Caco-2 (cell line): ENCODE measurements at regions not wholly inside any gene's neighbourhood (a gene's known extent, or its start where the extent isn't known, plus 50 kb on each side); places are given as distances from the start of the nearest gene placed in this dataset.

ENCODE experiments used
- BruUV-seq: library from RNA; stranded (reverse); fragments of 400-500 nt; replicated peaks from 2 replicates; lab custom pipeline; 2021; lab: Mats Ljungman, UMichigan
- CTCF ChIA-PET: fragments of 300-600 bp; sonication (Branson Sonifier 250); formaldehyde crosslinking; loops from one replicate; lab custom pipeline; 2022; ENCODE audit warnings: antibody characterized with exemption; lab: Charles Lee
- POLR2A ChIA-PET: fragments of 300-600 bp; sonication (Branson Sonifier 250); formaldehyde crosslinking; loops from one replicate; lab custom pipeline; 2022; ENCODE audit warnings: antibody characterized with exemption; lab: Charles Lee
- DNase-seq, 2 experiments: peaks; one replicate each; pipeline versions ENCODE4 v3.0.0 to v3.0.0-alpha.2; 2020 to 2022
- H3K27me3 ChIP-seq: replicated peaks from 2 replicates; pipeline ENCODE4 v1.6.0; 2011; ENCODE audit warnings: low read length; ENCODE audit not compliant: control insufficient read depth, insufficient read depth
- H3K36me3 ChIP-seq: 2 replicates; pipeline ENCODE4 v1.5.1; 2011; ENCODE audit warnings: low read length; ENCODE audit not compliant: control insufficient read depth, insufficient read depth
- H3K4me1 ChIP-seq: fragments of 250-450 bp; sonication (Bioruptor Pico); 2 replicates; pipeline ENCODE4 v1.5.1; 2020; ENCODE audit warnings: mild to moderate bottlenecking
- H3K4me3 ChIP-seq: 2 replicates; pipeline ENCODE4 v1.5.1; 2011; ENCODE audit warnings: low read depth, mild to moderate bottlenecking, control low read depth, low read length
- H3K9me3 ChIP-seq: fragments of 250-450 bp; sonication (Bioruptor Pico); 2 replicates; pipeline ENCODE4 v1.5.1; 2020; ENCODE audit warnings: mild to moderate bottlenecking, moderate library complexity
- H3K27ac Mint-ChIP-seq: one replicate; pipeline ENCODE4 v1.8.0; 2022; ENCODE audit warnings: mixed read lengths; ENCODE audit not compliant: unreplicated experiment
- H3K27me3 Mint-ChIP-seq: one replicate; pipeline ENCODE4 v1.8.0; 2022; ENCODE audit warnings: mixed read lengths; ENCODE audit not compliant: insufficient read depth, unreplicated experiment
- H3K36me3 Mint-ChIP-seq: one replicate; pipeline ENCODE4 v1.8.0; 2022; ENCODE audit warnings: mild to moderate bottlenecking, mixed read lengths; ENCODE audit not compliant: insufficient read depth, unreplicated experiment
- H3K4me1 Mint-ChIP-seq: one replicate; pipeline ENCODE4 v1.8.0; 2022; ENCODE audit warnings: low read depth, mixed read lengths; ENCODE audit not compliant: unreplicated experiment
- H3K4me3 Mint-ChIP-seq: one replicate; pipeline ENCODE4 v1.8.0; 2022; ENCODE audit warnings: mild to moderate bottlenecking, moderate library complexity, mixed read lengths; ENCODE audit not compliant: unreplicated experiment
- H3K9me3 Mint-ChIP-seq: one replicate; pipeline ENCODE4 v1.8.0; 2022; ENCODE audit warnings: mixed read lengths; ENCODE audit not compliant: unreplicated experiment
- CTCF ChIP-seq, 2 experiments: fragments of 200-600 bp in 1 of 2; IDR thresholded peaks; 1 replicate in 1 of 2; 2 replicates in 1 of 2; pipeline versions ENCODE4 v1.5.1 to v1.8.0; 2011 to 2022; ENCODE audit warnings: antibody characterized with exemption in 1 of 2, control low read depth in 1 of 2, inconsistent platforms in 1 of 2, low read depth in 1 of 2, low read length in 1 of 2, mild to moderate bottlenecking in 1 of 2, moderate library complexity in 1 of 2; ENCODE audit not compliant: insufficient read depth in 1 of 2, severe bottlenecking in 1 of 2, unreplicated experiment in 1 of 2
- intact Hi-C: fragments of 100-400 bp; cut with micrococcal nuclease; formaldehyde crosslinking; loops from one replicate; pipeline ENCODE4 v1.10.0; 2022; ENCODE audit not compliant: unreplicated experiment

- BruUV-seq: no TSS peak
- H3K9me3 ChIP-seq: no peaks in the 10 kb centered on the region
- peak; percentile 87 to 90 for TF ChIP-seq CTCF (IDR thresholded peaks at IDR 0.05; ENCODE audit: insufficient read depth in 1 of 2, low read depth in 1 of 2, low read length in 1 of 2, severe bottlenecking in 1 of 2, unreplicated experiment in 1 of 2)
- H3K27me3 ChIP-seq: no peaks in the 10 kb centered on the region
- H3K4me1 ChIP-seq: peaks cover 10% of the 10 kb centered on the region; the same call in 1 of the 2 replicates
- intact Hi-C loops: loop anchor here (1.0 to 5.0 kb wide), 6 partner anchors 114 to 1444 kb away; no protein-coding TSS in a partner anchor
- H3K27ac Mint-ChIP-seq: no peak overlapping the region
- no peak overlapping the region for H3K4me3 Mint-ChIP-seq
- no peak overlapping the region for H3K4me3 ChIP-seq
- peak; percentile 55 to 74 for DNase-seq
- H3K36me3 ChIP-seq: no peaks in the 10 kb centered on the region
- CTCF ChIA-PET: interaction anchor here (0.6 to 1.0 kb wide), 4 partner anchors 9 to 917 kb away, joined by 3 to 4 read pairs (median 3); no protein-coding TSS in a partner anchor
- POLR2A ChIA-PET: no interaction called here
- H3K4me1 Mint-ChIP-seq: peaks cover 7% of the 10 kb centered on the region
- H3K9me3 Mint-ChIP-seq: peaks cover 8% of the 10 kb centered on the region
- H3K27me3 Mint-ChIP-seq: no peaks in the 10 kb centered on the region
- H3K36me3 Mint-ChIP-seq: no peaks in the 10 kb centered on the region
These were observed 547.9 kb upstream of the SLC35B3 start for GRCh38 chr6:8983202-8983688.

GRCh38 chr6:8982668-8983067 is 547.3 kb upstream of the SLC35B3 start:
- no peak overlapping the region for H3K4me3 ChIP-seq
- Mint-ChIP-seq H3K4me1 (peaks cover 7% of the 10 kb centered on the region), H3K9me3 (peaks cover 14% of the 10 kb centered on the region), H3K4me3 (no peak overlapping the region), H3K36me3 (no peaks in the 10 kb centered on the region), H3K27me3 (no peaks in the 10 kb centered on the region), H3K27ac (no peak overlapping the region)
- peaks cover 10% of the 10 kb centered on the region; the same call in 1 of the 2 replicates for H3K4me1 ChIP-seq
- no peak for DNase-seq
- no peaks in the 10 kb centered on the region for H3K36me3 ChIP-seq
- no TSS peak for BruUV-seq
- ChIA-PET CTCF (interaction anchor here (1.0 kb wide), 3 partner anchors 10 to 268 kb away, joined by 3 to 4 read pairs (median 3); no protein-coding TSS in a partner anchor), POLR2A (no interaction called here)
- H3K27me3 ChIP-seq: no peaks in the 10 kb centered on the region
- no peaks in the 10 kb centered on the region for H3K9me3 ChIP-seq
- intact Hi-C loops: loop anchor here (1.0 to 5.0 kb wide), 6 partner anchors 115 to 1445 kb away; no protein-coding TSS in a partner anchor
- TF ChIP-seq CTCF (IDR thresholded peaks at IDR 0.05; ENCODE audit: insufficient read depth in 1 of 2, low read depth in 1 of 2, low read length in 1 of 2, severe bottlenecking in 1 of 2, unreplicated experiment in 1 of 2): no peak

GRCh38 chr6:8973395-8973794 is 538.0 kb upstream of the SLC35B3 start:
- Histone ChIP-seq H3K27me3 (no peaks in the 10 kb centered on the region), H3K4me3 (no peak overlapping the region), H3K4me1 (no peaks in the 10 kb centered on the region), H3K36me3 (no peaks in the 10 kb centered on the region), H3K9me3 (peaks cover 12% of the 10 kb centered on the region)
- no TSS peak for BruUV-seq
- H3K4me3 Mint-ChIP-seq: no peak overlapping the region
- peaks cover 34% of the 10 kb centered on the region for H3K9me3 Mint-ChIP-seq
- no peaks in the 10 kb centered on the region for H3K27me3 Mint-ChIP-seq
- ChIA-PET POLR2A (no interaction called here), CTCF (no interaction called here)
- DNase-seq: no peak
- H3K4me1 Mint-ChIP-seq: no peaks in the 10 kb centered on the region
- H3K27ac Mint-ChIP-seq: no peak overlapping the region
- H3K36me3 Mint-ChIP-seq: no peaks in the 10 kb centered on the region
- TF ChIP-seq CTCF (IDR thresholded peaks at IDR 0.05; ENCODE audit: insufficient read depth in 1 of 2, low read depth in 1 of 2, low read length in 1 of 2, severe bottlenecking in 1 of 2, unreplicated experiment in 1 of 2): no peak
- intact Hi-C loops: no loop called here
